Retinal pigment epithelial cell (primary cell): ENCODE measurements at regions not wholly inside any gene's neighbourhood (a gene's known extent, or its start where the extent isn't known, plus 50 kb on each side); places are given as distances from the start of the nearest gene placed in this dataset.
A peak's percentile ranks its signal among the peaks of the same experiment; 100 is the strongest.

Source experiments
- DNase-seq: peaks from one replicate; pipeline ENCODE4 v3.0.0-alpha.2; 2010; ENCODE audit warnings: low read depth
- H3K4me3 ChIP-seq: 2 replicates; pipeline ENCODE4 v1.5.1; 2011; ENCODE audit warnings: mild to moderate bottlenecking, low read length, control low read depth, moderate library complexity
- TF ChIP-seq, protein P1 (sequence below): conservative IDR thresholded peaks from 2 replicates; pipeline ENCODE4 v1.5.1; 2011; ENCODE audit warnings: low read depth, low read length, control low read depth, inconsistent platforms

DNA sequence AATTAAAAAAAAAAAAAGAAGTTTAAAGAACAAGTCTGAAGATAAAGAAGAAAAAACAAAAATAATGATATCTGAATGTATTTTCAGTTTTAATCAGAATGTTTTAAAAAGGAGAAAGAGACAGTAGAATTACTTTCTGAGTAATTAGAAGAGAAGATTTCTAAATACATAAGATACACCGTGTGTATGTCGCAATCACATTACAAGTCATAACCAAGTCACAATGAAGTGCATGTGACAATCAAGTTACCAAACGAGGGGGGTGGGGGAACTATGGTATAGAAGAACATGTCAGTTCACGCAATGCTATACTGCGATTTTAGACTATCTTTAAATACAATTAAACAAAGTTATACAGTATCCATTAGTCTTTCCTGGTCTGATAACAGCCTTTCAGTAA lies 1464.1 kb upstream of the FLRT2 start:
- no peak overlapping the region for H3K4me3 ChIP-seq
- TF ChIP-seq, protein P1, sequence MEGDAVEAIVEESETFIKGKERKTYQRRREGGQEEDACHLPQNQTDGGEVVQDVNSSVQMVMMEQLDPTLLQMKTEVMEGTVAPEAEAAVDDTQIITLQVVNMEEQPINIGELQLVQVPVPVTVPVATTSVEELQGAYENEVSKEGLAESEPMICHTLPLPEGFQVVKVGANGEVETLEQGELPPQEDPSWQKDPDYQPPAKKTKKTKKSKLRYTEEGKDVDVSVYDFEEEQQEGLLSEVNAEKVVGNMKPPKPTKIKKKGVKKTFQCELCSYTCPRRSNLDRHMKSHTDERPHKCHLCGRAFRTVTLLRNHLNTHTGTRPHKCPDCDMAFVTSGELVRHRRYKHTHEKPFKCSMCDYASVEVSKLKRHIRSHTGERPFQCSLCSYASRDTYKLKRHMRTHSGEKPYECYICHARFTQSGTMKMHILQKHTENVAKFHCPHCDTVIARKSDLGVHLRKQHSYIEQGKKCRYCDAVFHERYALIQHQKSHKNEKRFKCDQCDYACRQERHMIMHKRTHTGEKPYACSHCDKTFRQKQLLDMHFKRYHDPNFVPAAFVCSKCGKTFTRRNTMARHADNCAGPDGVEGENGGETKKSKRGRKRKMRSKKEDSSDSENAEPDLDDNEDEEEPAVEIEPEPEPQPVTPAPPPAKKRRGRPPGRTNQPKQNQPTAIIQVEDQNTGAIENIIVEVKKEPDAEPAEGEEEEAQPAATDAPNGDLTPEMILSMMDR: no peak
- no peak for DNase-seq

DNA sequence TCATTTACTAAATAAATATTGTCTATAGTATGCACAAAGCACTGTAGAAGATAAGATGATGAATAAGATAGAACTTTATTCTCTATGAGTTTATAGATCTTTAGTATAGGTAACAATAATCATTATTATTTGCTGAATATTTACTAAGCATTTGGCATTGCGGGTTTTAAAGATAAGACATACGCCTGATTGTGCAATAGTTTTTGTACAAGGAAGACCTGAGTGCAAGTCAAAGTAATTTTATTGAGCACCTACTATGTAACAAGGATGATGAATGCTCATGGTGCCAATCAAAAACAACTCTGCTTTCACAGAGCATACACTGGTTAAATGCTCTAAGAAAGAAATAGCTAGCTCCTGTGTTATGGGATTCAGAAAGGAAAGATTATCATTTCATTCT lies 1461.7 kb upstream of the FLRT2 start:
- H3K4me3 ChIP-seq: no peak overlapping the region
- TF ChIP-seq, protein P1: no peak
- DNase-seq: no peak

DNA sequence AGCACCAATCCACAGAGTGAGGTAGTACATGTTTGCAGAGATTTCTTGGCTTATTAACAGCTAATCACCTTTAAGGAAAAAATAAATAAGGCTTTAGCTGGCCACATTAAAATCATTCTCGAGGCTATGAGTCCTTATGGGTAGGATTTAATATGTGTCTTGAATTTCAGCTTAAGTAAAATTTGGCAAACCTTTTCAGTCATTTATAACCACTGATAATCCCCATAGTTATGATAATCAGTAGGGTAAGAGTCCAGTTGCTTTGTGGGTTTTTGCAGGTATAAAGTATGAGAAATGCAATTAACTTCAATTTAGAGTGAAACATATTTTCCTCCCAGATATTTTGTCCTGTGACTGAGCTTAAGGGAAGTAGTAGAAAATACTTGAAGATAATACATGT lies 1458.9 kb upstream of the FLRT2 start:
- TF ChIP-seq, protein P1: no peak
- peak; percentile 90 for DNase-seq
- no peak overlapping the region for H3K4me3 ChIP-seq

DNA sequence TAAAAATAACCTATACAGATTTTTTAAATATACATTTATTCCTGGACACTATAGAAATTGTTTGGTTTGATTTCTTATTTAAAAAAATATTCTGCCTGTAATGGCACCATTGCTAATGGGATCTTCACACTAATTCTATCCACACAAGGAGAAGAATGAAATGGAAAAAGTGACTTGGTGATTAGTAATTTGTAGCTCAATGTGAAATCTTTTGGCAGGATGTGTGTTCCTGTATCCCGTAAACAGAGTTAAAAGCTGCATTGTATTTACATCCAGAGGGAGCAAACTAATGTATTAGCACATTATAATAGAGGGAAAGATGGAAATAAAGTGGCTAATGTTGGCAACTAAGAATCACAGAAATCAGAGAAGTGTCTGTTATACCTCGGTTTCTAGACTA lies 1455.3 kb upstream of the FLRT2 start:
- no peak overlapping the region for H3K4me3 ChIP-seq
- DNase-seq: no peak

DNA sequence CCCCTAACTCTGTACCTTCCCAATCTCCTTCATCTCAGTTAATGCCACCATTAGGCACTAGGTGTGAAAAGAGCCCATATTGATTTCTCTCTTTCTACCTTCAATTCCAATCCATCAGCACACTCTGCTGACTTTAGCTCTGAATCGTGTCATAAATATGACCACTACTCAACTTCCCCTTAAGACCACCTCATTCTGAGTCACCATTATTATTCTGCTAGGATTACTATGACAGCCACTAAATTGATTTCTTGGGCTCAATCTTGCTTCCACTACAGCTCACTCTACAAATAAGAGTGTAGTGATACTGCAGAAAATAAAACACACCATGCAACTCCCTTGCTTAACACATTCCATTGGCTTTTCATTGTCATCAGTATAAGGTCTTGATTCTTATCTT lies 1449.0 kb upstream of the FLRT2 start:
- no peak overlapping the region for H3K4me3 ChIP-seq
- no peak for DNase-seq
- TF ChIP-seq, protein P1: no peak

More for the DNA sequence above, 1455.3 kb upstream of the FLRT2 start:
- TF ChIP-seq, protein P1: no peak

DNA sequence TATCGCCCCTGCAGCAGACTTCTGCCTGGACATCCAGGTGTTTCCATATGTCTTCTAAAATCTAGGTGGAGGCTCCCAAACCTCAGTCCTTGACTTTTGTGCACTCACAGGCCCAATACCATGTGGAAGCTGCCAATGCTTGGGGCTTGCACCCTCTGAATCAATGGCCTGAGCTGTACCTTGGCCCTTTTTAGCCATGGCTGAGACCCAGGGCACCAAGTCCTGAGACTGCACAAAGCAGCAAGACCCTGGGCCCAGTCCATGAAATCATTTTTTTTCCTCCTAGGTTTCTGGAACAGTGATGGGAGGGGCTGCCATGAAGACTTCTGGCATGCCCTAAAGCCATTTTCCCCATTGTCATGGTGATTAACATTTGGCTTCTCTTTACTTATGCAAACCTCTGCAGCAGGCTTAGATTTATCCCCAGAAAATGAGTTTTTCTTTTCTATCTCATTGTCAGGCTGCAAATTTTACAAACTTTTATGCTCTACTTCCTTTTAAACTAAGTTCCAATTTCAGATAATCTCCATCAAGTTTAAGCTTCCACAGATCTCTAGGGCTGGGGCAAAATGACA lies 1445.8 kb upstream of the FLRT2 start:
- no peak for DNase-seq
- H3K4me3 ChIP-seq: no peak overlapping the region
- TF ChIP-seq, protein P1: no peak

DNA sequence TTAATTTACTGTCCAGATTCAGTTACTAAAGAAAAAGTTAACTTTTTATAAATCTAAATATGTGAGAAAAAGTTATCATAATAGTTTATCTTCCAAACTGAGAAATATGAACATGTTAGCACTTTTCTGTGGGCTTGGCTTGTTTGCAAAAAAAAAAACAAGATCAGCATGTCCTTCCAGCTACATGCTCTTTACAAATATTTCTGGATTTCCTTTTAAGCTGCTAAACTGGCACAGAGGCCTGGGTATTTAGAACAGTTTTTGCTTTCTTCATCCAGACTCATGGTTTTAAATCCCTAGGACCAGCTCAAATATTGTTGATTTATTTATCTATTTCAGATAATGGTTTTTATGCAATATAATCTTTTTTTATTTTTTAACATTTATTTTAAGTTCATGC lies 1444.5 kb upstream of the FLRT2 start:
- H3K4me3 ChIP-seq: no peak overlapping the region
- TF ChIP-seq, protein P1: no peak
- DNase-seq: peak; percentile 52
